NT2/D1 (cell line): ENCODE measurements at regions not wholly inside any gene's neighbourhood (a gene's known extent, or its start where the extent isn't known, plus 50 kb on each side); places are given as distances from the start of the nearest gene placed in this dataset.
"Not testable (repeated sequence)": the region's sequence is repeated elsewhere in the genome, so short reads cannot be mapped to it uniquely, and the experiment has no call there.

Experiments used
- SUZ12 ChIP-seq: IDR thresholded peaks from 2 replicates; pipeline ENCODE4 v1.6.1; 2011; ENCODE audit not compliant: insufficient read length, insufficient read depth; ENCODE audit errors: extremely low read depth
- YY1 ChIP-seq: IDR thresholded peaks from 2 replicates; pipeline ENCODE4 v1.6.1; 2011; ENCODE audit not compliant: insufficient read length, insufficient read depth
- ZNF274 ChIP-seq: IDR thresholded peaks from 2 replicates; pipeline ENCODE4 v1.6.1; 2011; ENCODE audit warnings: mild to moderate bottlenecking, low read depth, low read length

- not testable (repeated sequence) for TF ChIP-seq YY1, ZNF274, SUZ12
These were observed 246.4 kb upstream of the TCERG1L start for GRCh38 chr10:131557956-131558355.
